ENCODE measurements at regions not wholly inside any gene's neighbourhood (a gene's known extent, or its start where the extent isn't known, plus 50 kb on each side); places are given as distances from the start of the nearest gene placed in this dataset.

GRCh38 chr6:40906759-40907158 lies 132.3 kb downstream of the UNC5CL start:
- H3K9me3 ChIP-seq (replicated peaks; ENCODE audit: control insufficient read depth, insufficient read depth, low read length) = no peaks in the 10 kb centered on the region
- peak overlapping the region; percentile 65 for H3K4me2 ChIP-seq (ENCODE audit: insufficient read depth, low read length)
- ChIA-PET CTCF (interaction anchor here (0.7 to 1.8 kb wide), 6 partner anchors 11 to 121 kb away, joined by 3 to 7 read pairs (median 4); no protein-coding TSS in a partner anchor), POLR2A (no interaction called here)
- dilution Hi-C loops (cut with MboI; ENCODE audit: extremely low pct_ligation_motif_present, low sequenced_read_pairs) = no loop called here
- no peaks in the 10 kb centered on the region for H3K36me3 ChIP-seq (ENCODE audit: control insufficient read depth in 2 of 2, extremely low read depth in 1 of 2, insufficient read depth in 2 of 2, low read length in 2 of 2)
- H3K9ac ChIP-seq (replicated peaks; ENCODE audit: extremely low read depth, insufficient read depth, low read length) = no peak overlapping the region
- FAIRE-seq (peak; percentile 37), DNase-seq (ENCODE audit: low read depth, low spot score) (peak; percentile 63)
- H3K4me1 ChIP-seq (ENCODE audit: control insufficient read depth, extremely low read depth, insufficient read depth, low read length) = peaks cover 19% of the 10 kb centered on the region
- H3K79me2 ChIP-seq (ENCODE audit: control insufficient read depth, insufficient read depth, low read length) = no peaks in the 10 kb centered on the region
- BruUV-seq (replicated peaks) = no TSS peak
- no peak overlapping the region for H2AFZ ChIP-seq (ENCODE audit: low read depth, low read length)
- H3K27me3 ChIP-seq (ENCODE audit: control insufficient read depth in 2 of 2, insufficient read depth in 2 of 2, low read length in 2 of 2) = no peaks in the 10 kb centered on the region
- H3K9me1 ChIP-seq (replicated peaks; ENCODE audit: control insufficient read depth, extremely low read depth, insufficient read depth, low read length) = no peaks in the 10 kb centered on the region
- no peak for TF ChIP-seq POLR2A (IDR thresholded peaks at IDR 0.05; ENCODE audit: low read depth, low read length)
- TF ChIP-seq, protein P1, sequence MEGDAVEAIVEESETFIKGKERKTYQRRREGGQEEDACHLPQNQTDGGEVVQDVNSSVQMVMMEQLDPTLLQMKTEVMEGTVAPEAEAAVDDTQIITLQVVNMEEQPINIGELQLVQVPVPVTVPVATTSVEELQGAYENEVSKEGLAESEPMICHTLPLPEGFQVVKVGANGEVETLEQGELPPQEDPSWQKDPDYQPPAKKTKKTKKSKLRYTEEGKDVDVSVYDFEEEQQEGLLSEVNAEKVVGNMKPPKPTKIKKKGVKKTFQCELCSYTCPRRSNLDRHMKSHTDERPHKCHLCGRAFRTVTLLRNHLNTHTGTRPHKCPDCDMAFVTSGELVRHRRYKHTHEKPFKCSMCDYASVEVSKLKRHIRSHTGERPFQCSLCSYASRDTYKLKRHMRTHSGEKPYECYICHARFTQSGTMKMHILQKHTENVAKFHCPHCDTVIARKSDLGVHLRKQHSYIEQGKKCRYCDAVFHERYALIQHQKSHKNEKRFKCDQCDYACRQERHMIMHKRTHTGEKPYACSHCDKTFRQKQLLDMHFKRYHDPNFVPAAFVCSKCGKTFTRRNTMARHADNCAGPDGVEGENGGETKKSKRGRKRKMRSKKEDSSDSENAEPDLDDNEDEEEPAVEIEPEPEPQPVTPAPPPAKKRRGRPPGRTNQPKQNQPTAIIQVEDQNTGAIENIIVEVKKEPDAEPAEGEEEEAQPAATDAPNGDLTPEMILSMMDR (IDR thresholded peaks at IDR 0.05; ENCODE audit: extremely low read depth in 1 of 2, insufficient read depth in 1 of 2, low read depth in 1 of 2, low read length in 2 of 2) = no peak
- TF ChIP-seq EZH2 (IDR thresholded peaks at IDR 0.05; ENCODE audit: borderline replicate concordance, low read depth, low read length, severe bottlenecking) = no peak
- peak; percentile 58 for TF ChIP-seq JUN (IDR thresholded peaks at IDR 0.05; ENCODE audit: borderline replicate concordance, insufficient read depth, insufficient read length, low read depth)
- TF ChIP-seq GATA2 (IDR thresholded peaks at IDR 0.05; ENCODE audit: insufficient read depth, insufficient read length, low read depth, low read length) = peak; percentile 43
- peak; percentile 94 for TF ChIP-seq FOS (IDR thresholded peaks at IDR 0.05; ENCODE audit: borderline replicate concordance, insufficient read depth, low read length)
- no peaks in the 10 kb centered on the region for H4K20me1 ChIP-seq (replicated peaks; ENCODE audit: control insufficient read depth, extremely low read depth, insufficient read depth, low read length)
- H3K27ac ChIP-seq (ENCODE audit: insufficient read depth, low read depth, low read length) = peak overlapping the region; percentile 38
- no peak overlapping the region for H3K4me3 ChIP-seq (replicated peaks in 1 of 3; ENCODE audit: insufficient read depth in 1 of 3, low read depth in 1 of 3, low read length in 3 of 3)
- intact Hi-C loops (cut with micrococcal nuclease) = loop anchor here (1.0 to 5.0 kb wide), 3 partner anchors 11 to 56 kb away; no protein-coding TSS in a partner anchor
